ENCODE measurements at regions not wholly inside any gene's neighbourhood (a gene's known extent, or its start where the extent isn't known, plus 50 kb on each side); places are given as distances from the start of the nearest gene placed in this dataset.

DNA sequence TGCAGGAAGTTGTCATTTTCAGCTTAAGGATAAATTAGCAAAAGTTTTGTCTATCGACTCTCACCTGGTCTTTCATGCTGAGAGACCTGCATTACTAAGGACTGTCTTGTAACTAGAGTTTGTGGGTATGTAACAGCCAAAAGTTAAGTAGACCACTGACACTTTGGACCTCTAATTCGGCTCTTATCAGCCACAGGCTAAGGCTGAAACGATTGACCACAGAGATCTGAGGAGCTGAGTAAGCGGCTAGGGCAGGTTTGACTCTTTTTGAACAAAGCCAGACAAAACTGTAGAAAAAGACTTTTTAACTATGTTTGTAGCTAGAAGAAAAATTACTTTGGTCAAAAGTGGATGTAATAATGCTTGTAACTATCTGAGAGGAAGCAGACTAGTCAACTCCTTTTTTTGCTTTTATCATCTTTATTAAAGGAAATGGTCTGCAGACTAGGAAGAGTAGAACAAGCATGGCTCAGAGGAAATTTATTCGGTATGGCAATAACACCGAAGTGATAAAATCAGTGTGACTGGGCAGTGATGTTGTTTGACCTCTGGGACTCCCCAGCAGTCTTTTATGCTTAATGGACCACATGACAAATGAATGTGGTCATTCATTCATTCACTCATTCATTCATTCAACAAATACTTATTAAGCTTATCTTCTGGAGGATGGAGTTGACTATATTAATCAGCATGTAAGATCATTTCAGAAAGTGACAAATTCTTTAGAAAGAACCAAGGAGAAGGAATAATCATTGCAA lies 725.0 kb upstream of the HS3ST5 start:
- TF ChIP-seq TAF1 (IDR thresholded peaks at IDR 0.05; ENCODE audit: borderline replicate concordance, low read depth, low read length) (no peak), TCF7 (IDR thresholded peaks at IDR 0.05; ENCODE audit: borderline replicate concordance) (no peak), STAT1 (conservative IDR thresholded peaks at IDR 0.05) (no peak), CEBPB (IDR thresholded peaks at IDR 0.05; ENCODE audit: borderline replicate concordance in 1 of 2, low read depth in 2 of 2, low read length in 2 of 2) (no peak)
